GM12892 (cell line): ENCODE measurements at regions not wholly inside any gene's neighbourhood (a gene's known extent, or its start where the extent isn't known, plus 50 kb on each side); places are given as distances from the start of the nearest gene placed in this dataset.

Source experiments
- POLR2A ChIP-seq: IDR thresholded peaks from 2 replicates; pipeline ENCODE4 v1.6.1; 2011; ENCODE audit warnings: low read depth, low read length, control low read depth
- POLR2AphosphoS5 ChIP-seq: IDR thresholded peaks from 2 replicates; pipeline ENCODE4 v1.6.1; 2011; ENCODE audit warnings: low read depth, low read length, control low read depth

DNA sequence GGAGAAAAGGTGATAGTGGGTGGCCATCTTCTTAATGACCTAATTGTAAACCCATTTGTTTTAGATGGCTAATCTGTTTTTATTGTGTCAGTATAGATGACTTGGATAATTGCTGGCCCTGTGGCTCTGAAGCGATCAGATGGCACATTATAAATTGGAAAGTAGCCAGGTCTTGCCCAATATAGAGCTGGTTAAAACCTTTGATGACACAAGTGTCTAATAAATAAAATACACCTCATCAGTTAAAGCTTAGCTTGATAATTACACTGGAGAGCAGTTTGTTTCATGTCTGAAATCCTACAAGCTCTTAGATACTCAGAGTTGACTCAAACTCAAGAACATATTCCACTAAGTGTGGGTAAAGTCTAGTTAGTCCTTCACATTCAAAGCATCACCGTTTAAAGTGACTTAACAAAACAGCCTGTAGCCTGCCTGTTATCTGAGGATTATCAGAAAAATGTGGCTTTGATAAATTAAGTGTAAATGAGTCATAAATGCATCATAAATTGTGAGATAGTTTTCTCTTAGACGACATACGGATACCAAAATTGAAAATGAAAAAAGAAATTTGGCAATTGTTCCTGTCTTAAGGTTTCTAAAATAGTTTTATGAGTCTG, 280.9 kb downstream of the LRIG3 start:
- TF ChIP-seq POLR2A, result no peak
- no peak for TF ChIP-seq POLR2AphosphoS5
